ENCODE measurements at regions not wholly inside any gene's neighbourhood (a gene's known extent, or its start where the extent isn't known, plus 50 kb on each side); places are given as distances from the start of the nearest gene placed in this dataset.

DNA sequence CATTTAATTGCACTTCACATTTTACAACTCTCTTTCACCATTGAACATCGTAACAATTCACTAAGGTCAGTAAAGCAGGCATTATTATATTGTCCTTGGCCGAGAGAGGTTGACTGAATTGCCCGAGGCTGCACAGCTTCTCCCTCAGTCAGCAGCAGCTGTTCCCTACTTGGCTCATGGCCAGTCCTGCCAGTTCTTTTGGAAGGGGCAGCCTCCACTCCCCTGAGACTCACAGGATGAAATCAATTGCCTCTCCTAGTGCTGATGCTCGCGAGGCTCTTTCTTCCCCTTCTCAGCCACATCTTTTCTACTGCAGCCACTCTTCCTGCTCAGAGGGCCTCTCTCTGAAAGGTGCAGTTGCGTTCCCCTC lies 79.9 kb upstream of the KCNA1 start:
- H3K4me1 ChIP-seq (ENCODE audit: control insufficient read depth in 2 of 3, insufficient read depth in 2 of 3, low read depth in 1 of 3, low read length in 3 of 3): peaks cover 0 to 2% (median 0%) of the 10 kb centered on the region in 3 donors
- intact Hi-C loops (cut with DNase I): no loop called here
- peaks cover 0 to 6% (median 4%) of the 10 kb centered on the region in 3 donors for H3K9me3 ChIP-seq (ENCODE audit: control insufficient read depth in 2 of 3, insufficient read depth in 1 of 3, low read length in 3 of 3)
- no peak overlapping the region for H3K9ac ChIP-seq (ENCODE audit: low read length in 3 of 3)
- H3K27me3 ChIP-seq (ENCODE audit: control insufficient read depth, insufficient read depth, low read length): no peaks in the 10 kb centered on the region
- DNase-seq: no peak
- H3K27ac ChIP-seq (ENCODE audit: low read depth in 2 of 2, low read length in 2 of 2): no peak overlapping the region
- no peak for FAIRE-seq
- no peak overlapping the region for H3K4me3 ChIP-seq (ENCODE audit: low read length in 3 of 3)
- TF ChIP-seq, protein P1, sequence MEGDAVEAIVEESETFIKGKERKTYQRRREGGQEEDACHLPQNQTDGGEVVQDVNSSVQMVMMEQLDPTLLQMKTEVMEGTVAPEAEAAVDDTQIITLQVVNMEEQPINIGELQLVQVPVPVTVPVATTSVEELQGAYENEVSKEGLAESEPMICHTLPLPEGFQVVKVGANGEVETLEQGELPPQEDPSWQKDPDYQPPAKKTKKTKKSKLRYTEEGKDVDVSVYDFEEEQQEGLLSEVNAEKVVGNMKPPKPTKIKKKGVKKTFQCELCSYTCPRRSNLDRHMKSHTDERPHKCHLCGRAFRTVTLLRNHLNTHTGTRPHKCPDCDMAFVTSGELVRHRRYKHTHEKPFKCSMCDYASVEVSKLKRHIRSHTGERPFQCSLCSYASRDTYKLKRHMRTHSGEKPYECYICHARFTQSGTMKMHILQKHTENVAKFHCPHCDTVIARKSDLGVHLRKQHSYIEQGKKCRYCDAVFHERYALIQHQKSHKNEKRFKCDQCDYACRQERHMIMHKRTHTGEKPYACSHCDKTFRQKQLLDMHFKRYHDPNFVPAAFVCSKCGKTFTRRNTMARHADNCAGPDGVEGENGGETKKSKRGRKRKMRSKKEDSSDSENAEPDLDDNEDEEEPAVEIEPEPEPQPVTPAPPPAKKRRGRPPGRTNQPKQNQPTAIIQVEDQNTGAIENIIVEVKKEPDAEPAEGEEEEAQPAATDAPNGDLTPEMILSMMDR (IDR thresholded peaks at IDR 0.05; ENCODE audit: borderline replicate concordance, extremely low read depth, insufficient read depth): no peak
- H3K36me3 ChIP-seq (ENCODE audit: control insufficient read depth in 2 of 3, insufficient read depth in 3 of 3, low read length in 3 of 3): no peaks in the 10 kb centered on the region

DNA sequence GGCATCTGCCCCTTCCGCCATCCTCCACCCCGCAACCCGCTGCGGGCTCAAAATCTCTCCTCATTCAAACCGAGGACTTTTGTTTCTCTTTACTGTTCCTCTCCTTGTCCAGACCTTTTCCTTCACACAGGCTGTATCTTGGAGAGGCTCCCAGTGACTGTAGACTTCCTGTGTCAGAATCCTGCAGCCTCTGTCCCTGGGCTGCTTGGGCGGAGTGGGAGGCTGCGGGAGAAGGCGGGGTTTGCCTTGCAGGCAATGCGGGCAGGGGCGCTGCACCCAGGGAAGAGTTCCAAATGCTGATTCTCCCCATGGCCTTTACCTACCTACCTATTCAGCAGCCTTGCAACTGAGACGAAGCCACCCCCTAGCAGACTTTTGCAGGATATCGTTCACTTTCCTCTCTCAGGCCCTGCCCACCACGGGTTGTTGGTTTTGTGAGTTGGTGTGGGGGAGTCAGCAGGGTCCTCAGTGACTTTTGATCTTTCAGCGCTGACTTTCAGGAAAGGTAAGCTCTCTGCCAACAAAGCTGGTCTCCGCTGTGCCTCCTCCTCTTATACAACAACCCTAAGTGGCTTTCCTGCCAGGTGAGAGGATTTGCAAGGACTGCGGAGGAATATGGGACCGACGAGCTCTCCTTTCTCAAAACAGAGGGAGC lies 79.0 kb upstream of the KCNA1 start:
- peak in 3 of 5 donors; percentile 46 to 75 (median 64) for DNase-seq
- Histone ChIP-seq H3K9me3 (ENCODE audit: control insufficient read depth in 2 of 3, insufficient read depth in 1 of 3, low read length in 3 of 3) (peaks cover 0 to 6% (median 4%) of the 10 kb centered on the region in 3 donors), H3K9ac (ENCODE audit: low read length in 3 of 3) (no peak overlapping the region), H3K27ac (ENCODE audit: low read depth in 2 of 2, low read length in 2 of 2) (no peak overlapping the region), H3K27me3 (ENCODE audit: control insufficient read depth, insufficient read depth, low read length) (no peaks in the 10 kb centered on the region), H3K4me3 (ENCODE audit: low read length in 3 of 3) (peak overlapping the region in 1 of 3 donors; percentile 25), H3K36me3 (ENCODE audit: control insufficient read depth in 2 of 3, insufficient read depth in 3 of 3, low read length in 3 of 3) (no peaks in the 10 kb centered on the region), H3K4me1 (ENCODE audit: control insufficient read depth in 2 of 3, insufficient read depth in 2 of 3, low read depth in 1 of 3, low read length in 3 of 3) (peaks cover 0 to 2% (median 0%) of the 10 kb centered on the region in 3 donors)
- TF ChIP-seq, protein P1 (IDR thresholded peaks at IDR 0.05; ENCODE audit: borderline replicate concordance, extremely low read depth, insufficient read depth): no peak
- no peak for FAIRE-seq
- intact Hi-C loops (cut with DNase I): no loop called here

DNA sequence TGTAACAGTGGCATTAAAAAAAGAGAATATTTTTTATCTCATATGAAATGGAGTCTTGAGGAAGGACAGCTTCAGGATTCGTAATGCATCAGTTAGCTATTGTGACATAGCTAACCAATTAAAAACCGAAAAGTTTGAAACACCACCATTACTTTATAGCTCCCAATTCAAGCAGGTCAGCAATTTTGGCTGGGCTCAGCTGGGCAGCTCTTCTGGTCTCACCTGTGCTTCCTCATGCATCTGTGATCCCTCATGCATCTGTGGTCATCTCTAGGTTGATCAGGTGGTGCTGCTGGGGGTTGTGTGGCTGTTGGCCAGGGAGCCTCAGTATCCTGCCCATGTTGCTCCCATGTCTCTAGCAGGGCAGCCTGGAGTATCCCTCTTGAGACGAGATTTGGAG lies 76.7 kb upstream of the KCNA1 start:
- TF ChIP-seq, protein P1 (IDR thresholded peaks at IDR 0.05; ENCODE audit: borderline replicate concordance, extremely low read depth, insufficient read depth): no peak
- H3K36me3 ChIP-seq (ENCODE audit: control insufficient read depth in 2 of 3, insufficient read depth in 3 of 3, low read length in 3 of 3): no peaks in the 10 kb centered on the region
- intact Hi-C loops (cut with DNase I): no loop called here
- H3K27ac ChIP-seq (ENCODE audit: low read depth in 2 of 2, low read length in 2 of 2): no peak overlapping the region
- DNase-seq (no peak), FAIRE-seq (no peak)
- H3K9ac ChIP-seq (ENCODE audit: low read length in 3 of 3): no peak overlapping the region
- no peaks in the 10 kb centered on the region for H3K27me3 ChIP-seq (ENCODE audit: control insufficient read depth, insufficient read depth, low read length)
- peaks cover 0 to 2% (median 0%) of the 10 kb centered on the region in 3 donors for H3K4me1 ChIP-seq (ENCODE audit: control insufficient read depth in 2 of 3, insufficient read depth in 2 of 3, low read depth in 1 of 3, low read length in 3 of 3)
- no peak overlapping the region for H3K4me3 ChIP-seq (ENCODE audit: low read length in 3 of 3)
- peaks cover 0 to 6% (median 4%) of the 10 kb centered on the region in 3 donors for H3K9me3 ChIP-seq (ENCODE audit: control insufficient read depth in 2 of 3, insufficient read depth in 1 of 3, low read length in 3 of 3)

Data from kidney (tissue), 13 donors.